H9 (cell line): ENCODE measurements at regions not wholly inside any gene's neighbourhood (a gene's known extent, or its start where the extent isn't known, plus 50 kb on each side); places are given as distances from the start of the nearest gene placed in this dataset.

Experiments
- DNase-seq: peaks from one replicate; pipeline ENCODE4 v3.0.0-alpha.2; 2017
- H2AFZ ChIP-seq: one replicate; pipeline ENCODE4 v1.6.1; 2013; ENCODE audit warnings: mild to moderate bottlenecking, low read length, control low read depth, moderate library complexity
- H2AK5ac ChIP-seq: 2 replicates; pipeline ENCODE4 v1.6.1; 2013; ENCODE audit warnings: low read length, control low read depth, mixed read lengths; ENCODE audit not compliant: insufficient read length
- H2BK120ac ChIP-seq: one replicate; pipeline ENCODE4 v1.6.1; 2013; ENCODE audit warnings: low read depth, mild to moderate bottlenecking, low read length, control low read depth, inconsistent platforms; ENCODE audit not compliant: poor library complexity, severe bottlenecking
- H2BK12ac ChIP-seq: 2 replicates; pipeline ENCODE4 v1.6.1; 2013; ENCODE audit warnings: low read length, control low read depth, mixed read lengths, low read depth; ENCODE audit not compliant: insufficient read length
- H2BK15ac ChIP-seq: 2 replicates; pipeline ENCODE4 v1.6.1; 2013; ENCODE audit warnings: low read depth, low read length, control low read depth
- H2BK20ac ChIP-seq: one replicate; pipeline ENCODE4 v1.6.1; 2013; ENCODE audit warnings: low read depth, mild to moderate bottlenecking, low read length, control low read depth, inconsistent platforms; ENCODE audit not compliant: poor library complexity, severe bottlenecking
- H2BK5ac ChIP-seq: 2 replicates; pipeline ENCODE4 v1.6.1; 2013; ENCODE audit warnings: low read length, control low read depth, mixed read lengths; ENCODE audit not compliant: insufficient read length
- H3K14ac ChIP-seq: 2 replicates; pipeline ENCODE4 v1.6.1; 2013; ENCODE audit warnings: low read length, control low read depth; ENCODE audit not compliant: insufficient read depth
- H3K18ac ChIP-seq: 2 replicates; pipeline ENCODE4 v1.6.1; 2013; ENCODE audit warnings: low read depth, mild to moderate bottlenecking, mixed read lengths, low read length, control low read depth; ENCODE audit not compliant: insufficient read length
- H3K23ac ChIP-seq: 2 replicates; pipeline ENCODE4 v1.6.1; 2013; ENCODE audit warnings: low read length, control low read depth, mixed read lengths, low read depth; ENCODE audit not compliant: insufficient read length
- H3K23me2 ChIP-seq: 2 replicates; pipeline ENCODE4 v1.6.1; 2013; ENCODE audit warnings: low read depth, mild to moderate bottlenecking, mixed read lengths, low read length, control low read depth; ENCODE audit not compliant: insufficient read length, poor library complexity, severe bottlenecking
- H3K27ac ChIP-seq: 2 replicates; pipeline ENCODE4 v1.5.1; 2013; ENCODE audit warnings: low read length, control low read depth, mixed read lengths, low read depth; ENCODE audit not compliant: insufficient read length
- H3K27me3 ChIP-seq: 2 replicates; pipeline ENCODE4 v1.6.1; 2013; ENCODE audit warnings: low read length, control low read depth, inconsistent platforms; ENCODE audit not compliant: insufficient read depth
- H3K4ac ChIP-seq: 2 replicates; pipeline ENCODE4 v1.6.1; 2013; ENCODE audit warnings: low read depth, mild to moderate bottlenecking, control low read depth, inconsistent platforms, low read length, moderate library complexity
- H3K4me1 ChIP-seq: 2 replicates; pipeline ENCODE4 v1.6.1; 2013; ENCODE audit warnings: low read length, control low read depth, inconsistent platforms; ENCODE audit not compliant: insufficient read depth
- H3K4me2 ChIP-seq: 2 replicates; pipeline ENCODE4 v1.6.1; 2013; ENCODE audit warnings: low read length, control low read depth, mixed read lengths; ENCODE audit not compliant: insufficient read length, insufficient read depth
- H3K56ac ChIP-seq: 2 replicates; pipeline ENCODE4 v1.6.1; 2013; ENCODE audit warnings: low read depth, mild to moderate bottlenecking, mixed read lengths, low read length, control low read depth; ENCODE audit not compliant: insufficient read length
- H3K79me1 ChIP-seq: 2 replicates; pipeline ENCODE4 v1.6.1; 2013; ENCODE audit warnings: low read depth, mild to moderate bottlenecking, moderate library complexity, low read length, control low read depth, inconsistent platforms; ENCODE audit not compliant: insufficient read depth, poor library complexity, severe bottlenecking
- H3K79me2 ChIP-seq: 2 replicates; pipeline ENCODE4 v1.6.1; 2013; ENCODE audit warnings: low read length, control low read depth, inconsistent platforms; ENCODE audit not compliant: insufficient read depth
- H3K9ac ChIP-seq: 2 replicates; pipeline ENCODE4 v1.6.1; 2013; ENCODE audit warnings: low read length, control low read depth, mixed read lengths; ENCODE audit not compliant: insufficient read length; ENCODE audit errors: extremely low read depth
- H3K9me3 ChIP-seq: one replicate; pipeline ENCODE4 v1.6.1; 2013; ENCODE audit warnings: low read depth, low read length, inconsistent platforms; ENCODE audit not compliant: control insufficient read depth
- H3T11ph ChIP-seq: one replicate; pipeline ENCODE4 v1.6.1; 2013; ENCODE audit warnings: mild to moderate bottlenecking, low read length, control low read depth, inconsistent platforms
- H4K20me1 ChIP-seq: one replicate; pipeline ENCODE4 v1.6.1; 2013; ENCODE audit not compliant: control insufficient read depth, insufficient read length, insufficient read depth
- H4K5ac ChIP-seq: 2 replicates; pipeline ENCODE4 v1.6.1; 2013; ENCODE audit warnings: low read depth, mild to moderate bottlenecking, mixed read lengths, low read length, control low read depth; ENCODE audit not compliant: insufficient read length
- H4K8ac ChIP-seq: replicated peaks from 2 replicates; pipeline ENCODE4 v1.6.1; 2013; ENCODE audit warnings: low read length, control low read depth, mixed read lengths, low read depth; ENCODE audit not compliant: insufficient read length
- H4K91ac ChIP-seq: 2 replicates; pipeline ENCODE4 v1.6.1; 2013; ENCODE audit warnings: low read depth, mild to moderate bottlenecking, moderate library complexity, mixed read lengths, low read length, control low read depth; ENCODE audit not compliant: insufficient read length
- H3K27ac Mint-ChIP-seq, 3 experiments: 2 replicates in 2 of 3; 3 replicates in 1 of 3; pipeline ENCODE4 v1.8.0; 2020 to 2021; ENCODE audit warnings: mixed read lengths in 3 of 3, mild to moderate bottlenecking in 1 of 3, moderate library complexity in 1 of 3
- H3K27me3 Mint-ChIP-seq: 2 replicates; pipeline ENCODE4 v1.8.0; 2021; ENCODE audit warnings: low read depth, mild to moderate bottlenecking, moderate library complexity, mixed read lengths
- H3K36me3 Mint-ChIP-seq, 3 experiments: 2 replicates in 2 of 3; 3 replicates in 1 of 3; pipeline ENCODE4 v1.8.0; 2020 to 2021; ENCODE audit warnings: low read depth in 3 of 3, mixed read lengths in 3 of 3; ENCODE audit not compliant: insufficient read depth in 1 of 3
- H3K4me1 Mint-ChIP-seq, 2 experiments: 2 replicates each; pipeline ENCODE4 v1.8.0; 2020; ENCODE audit warnings: mixed read lengths in 2 of 2
- H3K4me3 Mint-ChIP-seq, 2 experiments: 2 replicates in 1 of 2; 3 replicates in 1 of 2; pipeline ENCODE4 v1.8.0; 2020 to 2021; ENCODE audit warnings: mild to moderate bottlenecking in 2 of 2, mixed read lengths in 2 of 2, moderate library complexity in 1 of 2
- H3K9me3 Mint-ChIP-seq, 2 experiments: 2 replicates in 1 of 2; 3 replicates in 1 of 2; pipeline ENCODE4 v1.8.0; 2020; ENCODE audit warnings: mild to moderate bottlenecking in 2 of 2, mixed read lengths in 2 of 2, moderate library complexity in 1 of 2
- CTCF ChIP-seq: fragments of 200-600 bp; sonication (generic); conservative IDR thresholded peaks from 3 replicates; pipeline ENCODE4 v1.8.0; 2021; ENCODE audit warnings: antibody characterized with exemption, mild to moderate bottlenecking
- WGBS: extraction: QIAGEN DNeasy Blood & Tissue Kit; methylation state at CpG from one replicate; pipeline ENCODE4 v1.1.7; 2013; ENCODE audit warnings: missing lambda C conversion rate, low lambda C conversion rate, mixed read lengths; ENCODE audit not compliant: insufficient read length; ENCODE audit errors: extremely low coverage; 5-methylcytosine and 5-hydroxymethylcytosine counted together

DNA sequence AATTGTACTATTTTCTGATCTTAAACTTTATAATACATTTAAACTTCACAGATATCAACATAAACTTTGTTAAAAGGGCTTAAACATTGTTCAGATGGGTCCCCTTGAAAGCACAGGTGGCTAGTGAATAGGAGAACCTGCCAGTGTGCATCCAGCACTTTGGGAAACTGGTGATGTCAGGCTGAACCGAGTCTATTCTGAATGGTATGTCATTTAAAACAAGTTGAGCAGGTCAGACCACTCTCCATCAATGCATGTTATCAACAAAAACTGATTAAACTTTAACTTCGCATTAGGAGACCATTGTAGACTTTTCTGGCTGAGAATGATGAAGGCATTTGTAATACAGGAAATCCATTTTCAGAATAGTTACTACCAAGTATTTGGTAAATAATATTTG, 50.1 kb upstream of the FREM2 start:
- Histone ChIP-seq H3K56ac (no peak overlapping the region), H4K8ac (no peak overlapping the region), H2BK15ac (no peak overlapping the region), H3K9me3 (no peaks in the 10 kb centered on the region), H2BK20ac (no peak overlapping the region), H2AK5ac (no peak overlapping the region), H3K18ac (no peak overlapping the region), H3K79me1 (no peaks in the 10 kb centered on the region), H3K4me2 (no peak overlapping the region), H2BK5ac (no peak overlapping the region), H2AFZ (no peak overlapping the region), H3K27me3 (no peaks in the 10 kb centered on the region), H3T11ph (no peak overlapping the region), H3K79me2 (no peaks in the 10 kb centered on the region; the same call in 1 of the 2 replicates), H3K27ac (no peak overlapping the region), H3K23me2 (no peaks in the 10 kb centered on the region), H3K14ac (no peak overlapping the region), H2BK120ac (no peak overlapping the region), H3K23ac (no peak overlapping the region), H3K9ac (no peak overlapping the region), H4K20me1 (no peaks in the 10 kb centered on the region), H2BK12ac (no peak overlapping the region), H3K4me1 (0 out of 2 replicates have a peak, but pooled peaks cover 2% of the 10 kb centered on the region), H4K91ac (no peak overlapping the region), H3K4ac (no peak overlapping the region), H4K5ac (no peak overlapping the region)
- no peaks in the 10 kb centered on the region for H3K27me3 Mint-ChIP-seq
- WGBS: no CpG with 5 or more reads among the region's 2 CpGs
- H3K27ac Mint-ChIP-seq: no peak overlapping the region
- no peak overlapping the region for H3K4me3 Mint-ChIP-seq
- H3K9me3 Mint-ChIP-seq: no peaks in the 10 kb centered on the region; a peak in 1 of 5 replicates
- peaks cover 3 to 22% of the 10 kb centered on the region in 2 experiments; a peak in 3 of 4 replicates for H3K4me1 Mint-ChIP-seq
- no peak for DNase-seq
- TF ChIP-seq CTCF: no peak
- H3K36me3 Mint-ChIP-seq: no peaks in the 10 kb centered on the region
